HG02943 (cell line): ENCODE measurements at regions not wholly inside any gene's neighbourhood (a gene's known extent, or its start where the extent isn't known, plus 50 kb on each side); places are given as distances from the start of the nearest gene placed in this dataset.

Source experiments
- ATAC-seq: cut with Tn5 transposase; IDR thresholded peaks from one replicate; pipeline ENCODE4 v1.9.1; 2021; ENCODE audit warnings: mild to moderate bottlenecking, low read depth, moderate library complexity; ENCODE audit not compliant: unreplicated experiment

GRCh38 chr2:76274160-76274559, 563.4 kb upstream of the GCFC2 start:
- no peak for ATAC-seq

GRCh38 chr2:76270096-76270710, 559.5 kb upstream of the GCFC2 start:
- no peak for ATAC-seq

GRCh38 chr2:76268902-76269620, 558.3 kb upstream of the GCFC2 start:
- ATAC-seq: no peak

- ATAC-seq: no peak
These were observed 557.8 kb upstream of the GCFC2 start for GRCh38 chr2:76268484-76268883.

GRCh38 chr2:76257802-76258201, 547.1 kb upstream of the GCFC2 start:
- no peak for ATAC-seq

GRCh38 chr2:76256458-76257088, 545.9 kb upstream of the GCFC2 start:
- no peak for ATAC-seq

- no peak for ATAC-seq
These were observed 542.0 kb upstream of the GCFC2 start for GRCh38 chr2:76252704-76253103.

GRCh38 chr2:76251342-76251741, 540.6 kb upstream of the GCFC2 start:
- ATAC-seq: no peak

GRCh38 chr2:76247006-76247405, 536.3 kb upstream of the GCFC2 start:
- no peak for ATAC-seq

GRCh38 chr2:76211991-76212985, 501.6 kb upstream of the GCFC2 start:
- no peak for ATAC-seq

GRCh38 chr2:76210551-76210950, 499.8 kb upstream of the GCFC2 start:
- no peak for ATAC-seq

GRCh38 chr2:76204048-76204447, 493.3 kb upstream of the GCFC2 start:
- no peak for ATAC-seq

GRCh38 chr2:76202866-76203265, 492.2 kb upstream of the GCFC2 start:
- no peak for ATAC-seq

GRCh38 chr2:76197842-76198448, 487.2 kb upstream of the GCFC2 start:
- peak; percentile 64 for ATAC-seq

- ATAC-seq: no peak
These were observed 486.7 kb upstream of the GCFC2 start for GRCh38 chr2:76197428-76197827.

GRCh38 chr2:76194031-76194775, 483.5 kb upstream of the GCFC2 start:
- ATAC-seq: no peak

- no peak for ATAC-seq
These were observed 482.4 kb upstream of the GCFC2 start for GRCh38 chr2:76193089-76193488.

GRCh38 chr2:76188334-76189008, 477.8 kb upstream of the GCFC2 start:
- ATAC-seq: no peak

- no peak for ATAC-seq
These were observed 476.7 kb upstream of the GCFC2 start for GRCh38 chr2:76187415-76187814.
